IMR-90 (cell line): ENCODE measurements at regions not wholly inside any gene's neighbourhood (a gene's known extent, or its start where the extent isn't known, plus 50 kb on each side); places are given as distances from the start of the nearest gene placed in this dataset.

Source experiments
- ATAC-seq: fragments of 200-7000 bp; cut with Tn5 transposase; 2 replicates; pipeline ENCODE4 v1.9.1; 2020; ENCODE audit warnings: low read depth, mild to moderate bottlenecking, moderate library complexity
- BruUV-seq: library from RNA; stranded (reverse); fragments of 400-500 nt; replicated peaks from 2 replicates; lab custom pipeline; 2021; lab: Mats Ljungman, UMichigan
- CTCF ChIA-PET: fragments of 300-600 bp; formaldehyde crosslinking; extraction: SDS; loops from one replicate; lab custom pipeline; 2021; ENCODE audit warnings: antibody characterized with exemption; lab: Yijun Ruan, JAX
- POLR2A ChIA-PET: fragments of 300-600 bp; sonication (Branson Sonifier 250); formaldehyde crosslinking; loops from one replicate; lab custom pipeline; 2022; ENCODE audit warnings: antibody characterized with exemption; ENCODE audit not compliant: unreplicated experiment; lab: Charles Lee
- DNase-seq: peaks from one replicate; pipeline ENCODE4 v3.0.0; 2013
- H2AFZ ChIP-seq: replicated peaks from 2 replicates; pipeline ENCODE3; 2013; ENCODE audit warnings: low read length, mild to moderate bottlenecking; ENCODE audit not compliant: poor library complexity
- H2AK5ac ChIP-seq: 2 replicates; pipeline ENCODE4 v1.6.1; 2013; ENCODE audit warnings: low read depth, low read length, inconsistent platforms
- H2AK9ac ChIP-seq: replicated peaks from 2 replicates; pipeline ENCODE3; 2013; ENCODE audit warnings: mild to moderate bottlenecking, low read depth, low read length, moderate library complexity; ENCODE audit not compliant: poor library complexity
- H2BK120ac ChIP-seq: 2 replicates; pipeline ENCODE4 v1.6.1; 2013; ENCODE audit warnings: low read depth, low read length, inconsistent platforms
- H2BK15ac ChIP-seq: 3 replicates; pipeline ENCODE4 v1.6.1; 2013; ENCODE audit warnings: low read depth, low read length, inconsistent platforms
- H2BK20ac ChIP-seq: 2 replicates; pipeline ENCODE4 v1.6.1; 2013; ENCODE audit warnings: low read depth, mild to moderate bottlenecking, inconsistent platforms, low read length, moderate library complexity
- H2BK5ac ChIP-seq: 2 replicates; pipeline ENCODE4 v1.6.1; 2013; ENCODE audit warnings: mild to moderate bottlenecking, low read depth, low read length, inconsistent platforms; ENCODE audit not compliant: poor library complexity, severe bottlenecking
- H3K14ac ChIP-seq: replicated peaks from 2 replicates; pipeline ENCODE4 v1.6.1; 2013; ENCODE audit warnings: low read depth, low read length, inconsistent platforms
- H3K18ac ChIP-seq: 2 replicates; pipeline ENCODE4 v1.6.1; 2013; ENCODE audit warnings: low read depth, low read length, control low read depth
- H3K23ac ChIP-seq: 2 replicates; pipeline ENCODE4 v1.6.1; 2013; ENCODE audit warnings: low read depth, low read length, inconsistent platforms
- H3K27ac ChIP-seq: 2 replicates; pipeline ENCODE4 v1.5.1; 2013; ENCODE audit warnings: mild to moderate bottlenecking, control low read depth, low read length; ENCODE audit not compliant: insufficient read depth
- H3K27me3 ChIP-seq: 2 replicates; pipeline ENCODE4 v1.6.1; 2013; ENCODE audit warnings: low read length; ENCODE audit not compliant: control insufficient read depth, insufficient read depth
- H3K36me3 ChIP-seq: 2 replicates; pipeline ENCODE4 v1.6.1; 2013; ENCODE audit warnings: low read length, mixed read lengths; ENCODE audit not compliant: control insufficient read depth, insufficient read depth
- H3K4ac ChIP-seq: 2 replicates; pipeline ENCODE4 v1.6.1; 2013; ENCODE audit warnings: low read depth, low read length, inconsistent platforms
- H3K4me1 ChIP-seq: 2 replicates; pipeline ENCODE4 v1.6.1; 2013; ENCODE audit warnings: low read length, mixed read lengths; ENCODE audit not compliant: control insufficient read depth, insufficient read depth
- H3K4me2 ChIP-seq: 2 replicates; pipeline ENCODE4 v1.6.1; 2013; ENCODE audit warnings: low read depth, mild to moderate bottlenecking, control low read depth, low read length, moderate library complexity
- H3K4me3 ChIP-seq: 2 replicates; pipeline ENCODE4 v1.5.1; 2013; ENCODE audit warnings: low read depth, mild to moderate bottlenecking, control low read depth, low read length, moderate library complexity; ENCODE audit not compliant: insufficient read depth
- H3K56ac ChIP-seq: 2 replicates; pipeline ENCODE4 v1.6.1; 2013; ENCODE audit warnings: low read length, inconsistent platforms; ENCODE audit not compliant: insufficient read depth; ENCODE audit errors: extremely low read depth
- H3K79me1 ChIP-seq, 2 experiments: 2 replicates each; pipeline ENCODE4 v1.6.1; 2013; ENCODE audit warnings: low read length in 2 of 2, inconsistent platforms in 1 of 2, low read depth in 1 of 2
- H3K9ac ChIP-seq: 2 replicates; pipeline ENCODE4 v1.6.1; 2013; ENCODE audit warnings: low read depth, low read length, control low read depth
- H3K9me1 ChIP-seq: 2 replicates; pipeline ENCODE4 v1.6.1; 2013; ENCODE audit warnings: low read length, inconsistent platforms; ENCODE audit not compliant: insufficient read depth
- H3K9me3 ChIP-seq: 2 replicates; pipeline ENCODE4 v1.6.1; 2013; ENCODE audit warnings: low read length; ENCODE audit not compliant: control insufficient read depth, insufficient read depth
- H4K20me1 ChIP-seq: 2 replicates; pipeline ENCODE4 v1.6.1; 2013; ENCODE audit warnings: low read length, inconsistent platforms; ENCODE audit not compliant: insufficient read depth
- H4K5ac ChIP-seq: 2 replicates; pipeline ENCODE4 v1.6.1; 2013; ENCODE audit warnings: mild to moderate bottlenecking, low read depth, low read length, control low read depth
- H4K8ac ChIP-seq, 2 experiments: 2 replicates each; pipeline ENCODE4 v1.6.1; 2013; ENCODE audit warnings: low read depth in 2 of 2, low read length in 2 of 2, control low read depth in 1 of 2, inconsistent platforms in 1 of 2
- H4K91ac ChIP-seq: 2 replicates; pipeline ENCODE4 v1.6.1; 2013; ENCODE audit warnings: low read depth, low read length, inconsistent platforms; ENCODE audit not compliant: insufficient read depth
- BHLHE40 ChIP-seq: fragments of 150-350 bp; IDR thresholded peaks from 2 replicates; pipeline ENCODE4 v1.6.1; 2016; ENCODE audit warnings: mild to moderate bottlenecking, low read depth, low read length
- CEBPB ChIP-seq: IDR thresholded peaks from 2 replicates; pipeline ENCODE4 v1.6.1; 2012; ENCODE audit warnings: low read depth, low read length, improper control_type of control experiment
- CHD1 ChIP-seq: IDR thresholded peaks from 2 replicates; pipeline ENCODE4 v1.6.1; 2012; ENCODE audit warnings: low read depth, low read length, improper control_type of control experiment
- FOS ChIP-seq: fragments of 150-350 bp; IDR thresholded peaks from 2 replicates; pipeline ENCODE4 v1.6.1; 2016; ENCODE audit warnings: low read depth, low read length
- MAFK ChIP-seq: IDR thresholded peaks from 2 replicates; pipeline ENCODE4 v1.6.1; 2012; ENCODE audit warnings: low read depth, low read length, improper control_type of control experiment
- MAZ ChIP-seq: IDR thresholded peaks from 2 replicates; pipeline ENCODE4 v1.6.1; 2012; ENCODE audit warnings: low read depth, mild to moderate bottlenecking, low read length, improper control_type of control experiment, moderate library complexity, borderline replicate concordance
- MXI1 ChIP-seq: IDR thresholded peaks from 2 replicates; pipeline ENCODE4 v1.6.1; 2012; ENCODE audit warnings: low read depth, mild to moderate bottlenecking, low read length, moderate library complexity, borderline replicate concordance
- NFE2L2 ChIP-seq: fragments of 150-350 bp; IDR thresholded peaks from 2 replicates; pipeline ENCODE4 v1.6.1; 2016; ENCODE audit warnings: low read depth, mild to moderate bottlenecking, low read length
- POLR2A ChIP-seq: IDR thresholded peaks from 2 replicates; pipeline ENCODE4 v1.6.1; 2012; ENCODE audit warnings: mild to moderate bottlenecking, low read depth, low read length
- RAD21 ChIP-seq: IDR thresholded peaks from 2 replicates; pipeline ENCODE4 v1.6.1; 2012; ENCODE audit warnings: low read length, improper control_type of control experiment
- RCOR1 ChIP-seq: IDR thresholded peaks from 2 replicates; pipeline ENCODE4 v1.6.1; 2012; ENCODE audit warnings: mild to moderate bottlenecking, low read length, improper control_type of control experiment; ENCODE audit not compliant: insufficient replicate concordance
- RFX5 ChIP-seq: IDR thresholded peaks from 2 replicates; pipeline ENCODE4 v1.8.0; 2012; ENCODE audit warnings: low read depth, mild to moderate bottlenecking, low read length, moderate library complexity
- SMC3 ChIP-seq: fragments of 150-350 bp; IDR thresholded peaks from 2 replicates; pipeline ENCODE4 v1.6.1; 2016; ENCODE audit warnings: low read depth, mild to moderate bottlenecking, antibody characterized with exemption, low read length, moderate library complexity
- USF2 ChIP-seq: fragments of 150-350 bp; IDR thresholded peaks from 2 replicates; pipeline ENCODE4 v1.6.1; 2017; ENCODE audit warnings: mild to moderate bottlenecking, antibody characterized with exemption, low read length, low read depth
- WGBS, 2 experiments: methylation state at CpG; one replicate each; pipeline versions ENCODE4 v1.1.5 to v1.1.7; 2013; ENCODE audit warnings: missing lambda C conversion rate in 2 of 2; ENCODE audit not compliant: insufficient read length in 1 of 2; ENCODE audit errors: extremely low coverage in 2 of 2; 5-methylcytosine and 5-hydroxymethylcytosine counted together
- dilution Hi-C: fragments of 300-500 bp; cut with HindIII; formaldehyde crosslinking; loops from one replicate; pipeline ENCODE4 v1.14.3; 2018; ENCODE audit warnings: low sequenced_read_pairs; ENCODE audit not compliant: unreplicated experiment
- in situ Hi-C: fragments of 300-500 bp; cut with MboI; formaldehyde crosslinking; loops from 3 replicates; pipeline ENCODE4 v1.14.3; 2019; ENCODE audit warnings: low sequenced_read_pairs, inconsistent platforms, mixed read lengths
- intact Hi-C: fragments of 100-400 bp; cut with micrococcal nuclease; formaldehyde crosslinking; loops from 2 replicates; pipeline ENCODE4 v1.10.0; 2022
- TF ChIP-seq, protein P1 (sequence below): conservative IDR thresholded peaks from 2 replicates; pipeline ENCODE4 v1.5.1; 2012; ENCODE audit warnings: mild to moderate bottlenecking, low read depth, low read length, improper control_type of control experiment
- TF ChIP-seq, protein P2 (sequence below): fragments of 150-350 bp; IDR thresholded peaks from 2 replicates; pipeline ENCODE4 v1.6.1; 2016; ENCODE audit warnings: low read depth, mild to moderate bottlenecking, low read length, moderate library complexity, borderline replicate concordance

- BruUV-seq: no TSS peak
- Histone ChIP-seq H2BK20ac (no peak overlapping the region), H3K27ac (no peak overlapping the region), H3K14ac (no peak overlapping the region), H2BK15ac (no peak overlapping the region), H4K20me1 (no peaks in the 10 kb centered on the region; the same call in 1 of the 2 replicates), H3K9ac (no peak overlapping the region), H3K9me1 (no peaks in the 10 kb centered on the region; the same call in 1 of the 2 replicates), H3K4ac (no peak overlapping the region), H2AK9ac (no peak overlapping the region), H3K18ac (no peak overlapping the region), H2BK5ac (no peak overlapping the region), H3K9me3 (no peaks in the 10 kb centered on the region; the same call in 1 of the 2 replicates), H3K27me3 (no peaks in the 10 kb centered on the region), H4K5ac (no peak overlapping the region), H4K8ac (no peak overlapping the region), H2AFZ (no peak overlapping the region), H3K56ac (no peak overlapping the region), H3K4me1 (no peaks in the 10 kb centered on the region), H2BK120ac (no peak overlapping the region), H3K36me3 (no peaks in the 10 kb centered on the region), H4K91ac (no peak overlapping the region), H3K4me2 (no peak overlapping the region), H3K4me3 (no peak overlapping the region), H3K79me1 (no peaks in the 10 kb centered on the region), H2AK5ac (no peak overlapping the region), H3K23ac (no peak overlapping the region)
- no peak for DNase-seq
- intact Hi-C loops (no loop called here), dilution Hi-C loops (no loop called here), in situ Hi-C loops (no loop called here)
- 89% methylated on average over 3 of the region's 12 CpGs; no CpG with 5 or more reads in 1 of the 2 experiments for WGBS, 2 experiments
- no peak for ATAC-seq
- ChIA-PET CTCF (no interaction called here), POLR2A (no interaction called here)
- TF ChIP-seq FOS (no peak), BHLHE40 (no peak), CEBPB (no peak), POLR2A (no peak), USF2 (no peak), MAZ (no peak), RAD21 (no peak), CHD1 (no peak), SMC3 (no peak), NFE2L2 (no peak), MAFK (no peak), MXI1 (no peak), RFX5 (no peak), RCOR1 (no peak)
- TF ChIP-seq, protein P1, sequence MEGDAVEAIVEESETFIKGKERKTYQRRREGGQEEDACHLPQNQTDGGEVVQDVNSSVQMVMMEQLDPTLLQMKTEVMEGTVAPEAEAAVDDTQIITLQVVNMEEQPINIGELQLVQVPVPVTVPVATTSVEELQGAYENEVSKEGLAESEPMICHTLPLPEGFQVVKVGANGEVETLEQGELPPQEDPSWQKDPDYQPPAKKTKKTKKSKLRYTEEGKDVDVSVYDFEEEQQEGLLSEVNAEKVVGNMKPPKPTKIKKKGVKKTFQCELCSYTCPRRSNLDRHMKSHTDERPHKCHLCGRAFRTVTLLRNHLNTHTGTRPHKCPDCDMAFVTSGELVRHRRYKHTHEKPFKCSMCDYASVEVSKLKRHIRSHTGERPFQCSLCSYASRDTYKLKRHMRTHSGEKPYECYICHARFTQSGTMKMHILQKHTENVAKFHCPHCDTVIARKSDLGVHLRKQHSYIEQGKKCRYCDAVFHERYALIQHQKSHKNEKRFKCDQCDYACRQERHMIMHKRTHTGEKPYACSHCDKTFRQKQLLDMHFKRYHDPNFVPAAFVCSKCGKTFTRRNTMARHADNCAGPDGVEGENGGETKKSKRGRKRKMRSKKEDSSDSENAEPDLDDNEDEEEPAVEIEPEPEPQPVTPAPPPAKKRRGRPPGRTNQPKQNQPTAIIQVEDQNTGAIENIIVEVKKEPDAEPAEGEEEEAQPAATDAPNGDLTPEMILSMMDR: no peak
- TF ChIP-seq, protein P2, sequence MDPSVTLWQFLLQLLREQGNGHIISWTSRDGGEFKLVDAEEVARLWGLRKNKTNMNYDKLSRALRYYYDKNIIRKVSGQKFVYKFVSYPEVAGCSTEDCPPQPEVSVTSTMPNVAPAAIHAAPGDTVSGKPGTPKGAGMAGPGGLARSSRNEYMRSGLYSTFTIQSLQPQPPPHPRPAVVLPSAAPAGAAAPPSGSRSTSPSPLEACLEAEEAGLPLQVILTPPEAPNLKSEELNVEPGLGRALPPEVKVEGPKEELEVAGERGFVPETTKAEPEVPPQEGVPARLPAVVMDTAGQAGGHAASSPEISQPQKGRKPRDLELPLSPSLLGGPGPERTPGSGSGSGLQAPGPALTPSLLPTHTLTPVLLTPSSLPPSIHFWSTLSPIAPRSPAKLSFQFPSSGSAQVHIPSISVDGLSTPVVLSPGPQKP: no peak
Observed at GRCh38 chr11:71165771-71166170, 86.6 kb downstream of the SHANK2 start.
